ENCODE measurements at regions not wholly inside any gene's neighbourhood (a gene's known extent, or its start where the extent isn't known, plus 50 kb on each side); places are given as distances from the start of the nearest gene placed in this dataset.

- H3K4me2 ChIP-seq (ENCODE audit: low read depth, low read length, poor library complexity, severe bottlenecking), result no peak overlapping the region
- H3K9me2 ChIP-seq (replicated peaks; ENCODE audit: low read depth, low read length), result no peaks in the 10 kb centered on the region
- H3K9me3 ChIP-seq (ENCODE audit: insufficient read depth, low read depth, low read length), result no peaks in the 10 kb centered on the region
- TF ChIP-seq EZH2phosphoT487 (IDR thresholded peaks at IDR 0.05; ENCODE audit: borderline replicate concordance) (no peak), CTCF (conservative IDR thresholded peaks at IDR 0.05; ENCODE audit: low read length) (no peak)
- no peaks in the 10 kb centered on the region for H3F3A ChIP-seq (ENCODE audit: low read depth)
- no peak overlapping the region for H3K9ac ChIP-seq (ENCODE audit: low read depth, low read length, poor library complexity, severe bottlenecking)
- H3K36me3 ChIP-seq (ENCODE audit: insufficient read depth, low read length), result no peaks in the 10 kb centered on the region
- H2AFZ ChIP-seq (ENCODE audit: low read length), result no peak overlapping the region
- H3K27me3 ChIP-seq (ENCODE audit: insufficient read depth, low read length, poor library complexity, severe bottlenecking), result no peaks in the 10 kb centered on the region
- no peaks in the 10 kb centered on the region for H3K4me1 ChIP-seq (ENCODE audit: insufficient read depth, low read length, poor library complexity, severe bottlenecking)
- no peak overlapping the region for H3K4me3 ChIP-seq (ENCODE audit: low read length, poor library complexity, severe bottlenecking)
- H4K20me1 ChIP-seq (ENCODE audit: insufficient read depth, low read length, poor library complexity, severe bottlenecking), result no peaks in the 10 kb centered on the region
- no peaks in the 10 kb centered on the region for H3K79me2 ChIP-seq (ENCODE audit: insufficient read depth, low read length)
Observed at GRCh38 chr20:52859156-52859876, 112.8 kb upstream of the TSHZ2 start.

- no peak overlapping the region for H2AFZ ChIP-seq (ENCODE audit: low read length)
- TF ChIP-seq CTCF (conservative IDR thresholded peaks at IDR 0.05; ENCODE audit: low read length) (no peak), EZH2phosphoT487 (IDR thresholded peaks at IDR 0.05; ENCODE audit: borderline replicate concordance) (no peak)
- H3K4me2 ChIP-seq (ENCODE audit: low read depth, low read length, poor library complexity, severe bottlenecking), result no peak overlapping the region
- no peaks in the 10 kb centered on the region for H3K27me3 ChIP-seq (ENCODE audit: insufficient read depth, low read length, poor library complexity, severe bottlenecking)
- no peaks in the 10 kb centered on the region for H3K9me2 ChIP-seq (replicated peaks; ENCODE audit: low read depth, low read length)
- H3K36me3 ChIP-seq (ENCODE audit: insufficient read depth, low read length), result no peaks in the 10 kb centered on the region
- H3K4me1 ChIP-seq (ENCODE audit: insufficient read depth, low read length, poor library complexity, severe bottlenecking), result no peaks in the 10 kb centered on the region
- H4K20me1 ChIP-seq (ENCODE audit: insufficient read depth, low read length, poor library complexity, severe bottlenecking), result no peaks in the 10 kb centered on the region
- H3K79me2 ChIP-seq (ENCODE audit: insufficient read depth, low read length), result no peaks in the 10 kb centered on the region
- no peak overlapping the region for H3K4me3 ChIP-seq (ENCODE audit: low read length, poor library complexity, severe bottlenecking)
- H3K9me3 ChIP-seq (ENCODE audit: insufficient read depth, low read depth, low read length), result no peaks in the 10 kb centered on the region
- H3K9ac ChIP-seq (ENCODE audit: low read depth, low read length, poor library complexity, severe bottlenecking), result no peak overlapping the region
- no peaks in the 10 kb centered on the region for H3F3A ChIP-seq (ENCODE audit: low read depth)
Observed at GRCh38 chr20:52852714-52853113, 119.4 kb upstream of the TSHZ2 start.

- Histone ChIP-seq H3K27me3 (ENCODE audit: insufficient read depth, low read length, poor library complexity, severe bottlenecking) (no peaks in the 10 kb centered on the region), H3K9me3 (ENCODE audit: insufficient read depth, low read depth, low read length) (no peaks in the 10 kb centered on the region), H3K79me2 (ENCODE audit: insufficient read depth, low read length) (no peaks in the 10 kb centered on the region), H3K36me3 (ENCODE audit: insufficient read depth, low read length) (no peaks in the 10 kb centered on the region), H3K4me1 (ENCODE audit: insufficient read depth, low read length, poor library complexity, severe bottlenecking) (no peaks in the 10 kb centered on the region), H4K20me1 (ENCODE audit: insufficient read depth, low read length, poor library complexity, severe bottlenecking) (no peaks in the 10 kb centered on the region), H2AFZ (ENCODE audit: low read length) (no peak overlapping the region), H3F3A (ENCODE audit: low read depth) (no peaks in the 10 kb centered on the region), H3K9me2 (replicated peaks; ENCODE audit: low read depth, low read length) (no peaks in the 10 kb centered on the region), H3K4me3 (ENCODE audit: low read length, poor library complexity, severe bottlenecking) (no peak overlapping the region), H3K4me2 (ENCODE audit: low read depth, low read length, poor library complexity, severe bottlenecking) (no peak overlapping the region), H3K9ac (ENCODE audit: low read depth, low read length, poor library complexity, severe bottlenecking) (no peak overlapping the region)
- no peak for TF ChIP-seq EZH2phosphoT487 (IDR thresholded peaks at IDR 0.05; ENCODE audit: borderline replicate concordance)
Observed at GRCh38 chr20:52847731-52848359, 124.3 kb upstream of the TSHZ2 start.
